GM21526 (cell line): ENCODE measurements at regions not wholly inside any gene's neighbourhood (a gene's known extent, or its start where the extent isn't known, plus 50 kb on each side); places are given as distances from the start of the nearest gene placed in this dataset.

ENCODE experiments used
- ATAC-seq: cut with Tn5 transposase; IDR thresholded peaks from one replicate; pipeline ENCODE4 v1.9.1; 2021; ENCODE audit warnings: moderate library complexity; ENCODE audit not compliant: unreplicated experiment, low FRiP score

DNA sequence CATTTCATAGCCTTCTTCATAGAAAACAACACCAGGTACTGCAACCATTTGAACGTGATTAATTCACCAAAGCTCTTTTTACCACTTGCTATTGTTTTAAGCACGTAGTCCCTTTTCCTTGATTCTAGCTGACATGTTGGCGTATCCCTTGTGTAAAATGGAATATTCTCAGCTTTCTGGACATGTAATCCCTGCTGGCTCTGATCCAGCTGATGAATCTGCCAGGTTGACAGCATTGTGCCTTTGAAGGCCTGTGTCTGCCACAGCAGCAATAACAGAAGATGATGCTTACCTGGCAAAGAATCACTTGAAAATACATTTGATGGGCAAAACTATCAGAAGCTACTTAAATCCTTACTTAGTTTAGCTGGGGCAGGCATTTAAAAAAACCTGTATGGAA, 81.0 kb upstream of the CCDC150 start:
- ATAC-seq, result no peak

DNA sequence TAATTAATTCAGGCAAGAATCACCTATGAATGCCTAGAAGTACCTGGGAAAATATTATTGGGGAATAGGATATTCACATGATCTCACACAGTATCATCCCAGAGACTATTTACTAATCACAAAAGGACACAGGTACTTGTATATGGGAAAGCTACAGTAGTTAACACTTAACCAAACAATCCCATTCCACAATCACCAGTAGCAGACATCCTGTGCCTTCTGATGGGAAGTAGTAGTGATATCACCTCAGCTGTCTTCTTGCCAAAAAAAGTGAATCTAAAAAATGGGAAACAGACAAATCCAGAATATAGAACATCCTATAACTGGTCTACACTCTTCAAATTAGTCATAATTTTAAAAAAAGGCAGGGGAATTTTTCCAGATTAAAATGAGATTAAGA, 75.6 kb upstream of the CCDC150 start:
- ATAC-seq, result no peak

DNA sequence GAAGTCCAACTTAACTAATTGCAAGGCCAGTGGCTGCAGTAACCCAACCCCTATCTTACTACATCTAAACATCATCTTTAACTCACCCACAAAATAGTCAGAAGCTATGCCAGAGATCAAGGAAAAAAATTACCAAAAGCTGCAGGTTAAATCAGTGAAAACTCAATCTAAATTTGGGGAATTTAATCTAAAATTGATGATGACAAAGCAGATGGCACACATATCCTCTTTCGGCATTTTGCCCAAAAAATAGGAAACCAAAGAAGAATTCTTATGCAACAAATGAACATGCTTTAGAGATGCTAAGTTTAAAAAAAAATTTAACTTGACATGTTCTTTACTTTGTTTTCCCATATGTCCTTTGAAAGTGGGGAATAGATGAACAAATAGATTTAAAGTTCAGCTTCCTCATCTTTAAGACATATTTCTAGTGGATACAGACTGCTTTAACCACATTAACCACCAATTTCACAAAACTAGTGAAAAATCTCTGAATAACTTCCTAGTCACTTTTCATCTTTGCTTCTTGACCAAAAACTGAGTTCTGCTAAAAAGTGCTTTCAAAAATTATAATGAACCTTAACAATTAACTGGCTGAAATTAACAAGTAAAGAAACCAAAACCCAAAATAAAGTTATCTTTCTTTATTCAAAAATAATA, 74.3 kb upstream of the CCDC150 start:
- ATAC-seq, result no peak

DNA sequence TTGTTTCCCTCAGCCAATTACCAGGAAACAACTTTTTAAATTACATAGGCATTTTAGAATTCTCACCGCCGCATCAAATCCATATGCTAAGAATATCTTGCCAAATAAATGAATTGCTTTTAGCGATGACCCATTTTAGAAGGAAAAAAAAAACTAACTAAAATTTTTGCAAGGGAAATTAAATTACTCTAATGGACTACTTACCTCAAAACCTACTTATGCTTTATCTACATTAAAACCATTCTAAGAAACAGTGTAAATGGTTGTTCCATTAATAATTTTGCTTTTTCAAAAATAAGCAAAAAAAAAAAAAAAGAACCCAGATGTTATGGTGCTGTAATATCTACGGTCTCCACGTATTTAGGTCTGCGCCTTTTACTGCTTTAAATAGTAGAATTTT, 73.5 kb upstream of the CCDC150 start:
- ATAC-seq, result no peak

DNA sequence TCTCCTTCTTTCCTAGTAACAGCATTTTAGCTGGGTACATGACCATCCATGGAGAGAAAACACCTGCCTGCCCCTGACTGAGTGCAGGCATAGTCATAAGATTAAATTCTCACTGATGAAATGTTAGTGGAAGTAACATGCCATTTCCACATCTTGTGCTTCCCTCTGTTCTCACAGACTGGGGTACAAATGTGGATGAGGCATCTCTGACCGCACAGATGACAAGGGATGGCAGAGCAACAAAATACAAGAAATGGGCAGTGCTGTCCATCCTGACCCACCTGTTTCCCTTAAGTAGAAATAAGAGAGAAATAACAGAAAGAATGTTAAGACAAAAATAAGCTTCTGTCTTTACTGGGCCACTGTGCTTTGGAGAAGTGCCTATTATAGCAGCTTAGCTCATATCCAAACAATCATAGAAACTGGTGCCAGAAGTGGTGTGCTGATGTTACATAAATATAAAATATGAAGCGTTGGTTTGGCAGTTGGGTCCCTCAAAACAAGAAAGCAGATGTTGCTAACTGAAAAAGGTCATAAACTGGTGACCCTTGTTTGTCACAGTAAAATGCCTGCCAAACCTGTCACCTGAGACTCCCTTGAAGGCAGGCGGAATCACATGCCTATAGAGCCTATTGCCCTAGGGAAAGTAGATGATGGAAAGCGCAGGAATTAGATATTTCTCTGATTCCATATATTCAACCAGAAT, 72.4 kb upstream of the CCDC150 start:
- ATAC-seq, result no peak

DNA sequence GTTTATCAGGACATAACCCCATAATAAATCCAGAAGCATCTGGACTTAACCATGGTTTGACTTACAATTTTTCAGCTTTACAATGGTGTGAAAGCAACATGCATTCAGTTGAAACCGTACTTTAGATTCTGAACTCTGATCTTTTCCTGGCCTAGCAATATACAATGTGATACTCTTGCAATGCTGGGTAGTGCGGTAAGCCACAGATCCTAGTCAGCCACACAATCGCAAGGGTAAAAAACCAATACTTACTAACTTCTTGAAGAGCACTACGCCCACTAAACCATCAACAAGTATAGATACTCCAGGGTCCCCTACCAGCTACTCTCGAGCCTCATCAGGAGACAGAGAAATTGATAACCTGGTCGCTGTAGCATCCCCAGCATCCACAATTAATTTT, 71.0 kb upstream of the CCDC150 start:
- no peak for ATAC-seq

DNA sequence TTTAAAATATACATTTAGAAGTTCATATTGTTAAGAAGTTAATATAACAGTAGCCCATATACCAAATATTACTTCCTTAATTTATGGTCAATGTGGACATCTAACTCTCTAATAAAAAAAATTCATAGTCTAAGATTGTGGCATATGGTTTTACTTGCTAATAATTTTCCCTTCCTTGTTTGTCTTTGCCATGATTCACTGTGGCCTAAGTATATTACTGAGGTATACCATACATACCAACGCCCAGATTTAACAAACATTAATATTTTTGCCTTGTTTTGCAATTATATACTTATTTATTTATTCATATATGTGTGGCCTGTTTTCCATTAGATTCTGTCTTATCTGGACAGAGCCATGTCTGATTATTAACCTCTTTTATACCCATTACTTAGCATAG, 54.6 kb upstream of the CCDC150 start:
- ATAC-seq, result no peak

DNA sequence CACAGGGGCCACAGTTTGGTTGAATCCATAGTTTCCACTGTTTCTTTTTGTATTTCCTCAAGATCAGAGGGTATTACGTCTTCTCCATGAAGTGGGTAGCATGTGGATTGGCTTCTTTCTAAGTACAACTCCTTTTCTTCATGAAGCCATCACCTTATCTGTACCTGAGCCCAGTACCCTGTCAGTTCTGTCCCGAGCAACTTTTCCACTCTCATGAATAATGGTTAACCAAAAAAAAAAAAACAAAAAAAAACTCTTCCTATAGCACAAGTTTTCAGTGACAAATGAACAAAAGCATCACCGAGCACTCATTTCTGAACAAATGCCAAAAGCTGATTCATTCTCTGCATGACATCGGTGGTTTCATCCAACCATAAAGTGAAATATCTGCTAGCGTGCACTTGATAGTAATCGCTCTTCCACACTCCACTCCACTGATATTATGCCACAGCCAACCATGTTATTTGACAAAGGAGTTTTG, 53.0 kb upstream of the CCDC150 start:
- ATAC-seq, result no peak

DNA sequence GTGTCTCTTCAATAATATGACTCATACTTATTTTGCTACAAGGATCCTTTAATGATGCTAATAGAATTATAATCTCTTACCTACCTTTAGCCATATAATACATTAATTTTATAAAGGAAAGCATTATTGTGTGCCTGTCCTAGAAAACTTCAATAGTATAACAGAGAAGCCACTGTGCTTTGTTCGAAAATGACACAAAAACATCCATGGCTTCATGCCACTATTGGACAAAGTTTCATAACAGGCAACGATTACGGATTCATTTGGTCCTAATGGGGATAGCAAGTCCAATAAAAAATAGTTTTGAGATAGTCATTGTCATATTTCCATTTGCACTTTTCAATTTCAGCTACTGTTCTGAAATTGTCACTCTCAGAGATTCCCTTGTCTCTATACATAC, 52.5 kb upstream of the CCDC150 start:
- ATAC-seq, result no peak

DNA sequence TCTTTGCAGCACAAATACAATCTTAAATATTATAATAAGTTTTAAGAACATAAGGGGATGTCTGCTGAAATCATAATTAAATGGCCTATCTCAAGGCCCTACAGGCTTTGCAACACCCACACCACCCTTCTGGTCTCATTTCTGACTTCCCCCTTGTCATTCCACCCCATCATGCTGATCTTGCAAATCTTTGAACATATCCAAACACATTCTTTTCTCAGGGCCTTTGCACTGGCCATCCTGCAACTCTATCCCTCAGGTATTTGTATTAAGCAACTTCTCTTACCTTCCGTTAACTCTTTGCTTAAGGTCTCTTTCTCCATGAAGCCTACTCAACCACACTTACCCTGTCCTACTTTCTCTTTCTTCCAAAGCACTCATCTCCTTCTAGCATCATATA, 51.8 kb upstream of the CCDC150 start:
- ATAC-seq, result no peak

DNA sequence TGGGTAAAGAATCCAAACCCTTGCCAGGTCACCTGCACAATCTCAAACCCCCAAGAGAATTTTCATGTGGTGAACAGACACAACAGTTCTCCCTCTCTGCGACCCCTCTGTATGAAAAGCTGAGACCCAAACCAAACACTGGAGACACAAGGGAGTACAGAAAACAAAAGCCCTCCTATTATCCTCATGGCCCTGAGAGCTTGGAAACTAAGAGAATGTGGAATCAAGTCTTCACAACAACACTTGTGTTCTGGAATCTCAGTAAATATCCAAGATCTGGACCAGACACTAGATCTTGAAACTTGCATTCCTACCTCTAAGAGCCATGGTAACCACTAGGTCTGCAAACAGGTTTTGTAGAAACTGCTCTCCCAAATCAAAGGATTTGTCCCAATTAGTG, 50.1 kb upstream of the CCDC150 start:
- ATAC-seq, result no peak
